Sigmoid colon (tissue), 4 donors: ENCODE measurements at regions not wholly inside any gene's neighbourhood (a gene's known extent, or its start where the extent isn't known, plus 50 kb on each side); places are given as distances from the start of the nearest gene placed in this dataset.

Source experiments
- EP300 ChIP-seq, 4 donors: sonication (generic); formaldehyde crosslinking; IDR thresholded peaks; one replicate each; pipeline ENCODE4 v1.6.1; 2017; ENCODE audit warnings: antibody characterized with exemption in 4 of 4
- POLR2A ChIP-seq, 2 donors: fragments of 450-650 bp; IDR thresholded peaks; one replicate each; pipeline ENCODE4 v1.6.1; 2016; ENCODE audit warnings: antibody characterized with exemption in 2 of 2, mild to moderate bottlenecking in 2 of 2, moderate library complexity in 2 of 2
- POLR2AphosphoS5 ChIP-seq, 4 donors: sonication (generic); formaldehyde crosslinking; IDR thresholded peaks; one replicate each; pipeline ENCODE4 v1.6.1; 2017; ENCODE audit warnings: antibody characterized with exemption in 4 of 4
- TF ChIP-seq, protein P1 (sequence below), 4 experiments: fragments of 450-650 bp in 3 of 4; fragments of 200-600 bp in 1 of 4; IDR thresholded peaks; one replicate each; pipeline ENCODE4 v1.5.1; 2016 to 2019; ENCODE audit warnings: antibody characterized with exemption in 4 of 4, mild to moderate bottlenecking in 3 of 4, moderate library complexity in 2 of 4

DNA sequence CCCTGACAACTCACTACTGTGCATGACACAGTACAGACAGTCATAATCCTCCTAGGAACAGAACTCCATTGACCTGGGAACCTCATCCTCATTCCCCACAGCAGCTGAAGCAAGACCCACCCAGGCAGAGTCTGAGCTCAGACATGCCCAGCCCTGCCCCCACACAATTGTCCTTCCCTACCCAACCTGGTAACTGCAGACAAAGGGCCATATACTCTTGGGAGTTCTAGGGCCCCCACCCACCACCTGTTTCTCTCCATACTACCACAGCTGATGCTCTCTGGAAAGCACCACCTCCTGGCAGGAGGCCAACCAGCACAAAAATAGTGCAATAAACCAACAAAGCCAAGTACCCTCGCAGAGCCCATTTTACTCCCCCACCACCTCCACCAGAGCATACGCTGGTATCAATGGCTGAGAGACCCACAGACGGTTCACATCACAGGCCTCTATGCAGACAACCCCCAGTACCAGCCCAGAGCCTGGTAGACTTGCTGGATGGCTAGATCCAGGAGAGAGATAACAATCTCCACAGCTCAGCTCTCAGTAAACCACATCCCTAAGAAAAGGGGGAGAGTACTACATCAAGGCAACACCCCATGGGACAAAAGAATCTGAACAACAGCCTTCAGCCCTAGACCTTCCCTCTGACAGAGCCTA is 159.7 kb upstream of the CXADR start:
- no peak for TF ChIP-seq POLR2A (IDR thresholded peaks at IDR 0.05)
- TF ChIP-seq POLR2AphosphoS5 (IDR thresholded peaks at IDR 0.05), result no peak
- TF ChIP-seq, protein P1, sequence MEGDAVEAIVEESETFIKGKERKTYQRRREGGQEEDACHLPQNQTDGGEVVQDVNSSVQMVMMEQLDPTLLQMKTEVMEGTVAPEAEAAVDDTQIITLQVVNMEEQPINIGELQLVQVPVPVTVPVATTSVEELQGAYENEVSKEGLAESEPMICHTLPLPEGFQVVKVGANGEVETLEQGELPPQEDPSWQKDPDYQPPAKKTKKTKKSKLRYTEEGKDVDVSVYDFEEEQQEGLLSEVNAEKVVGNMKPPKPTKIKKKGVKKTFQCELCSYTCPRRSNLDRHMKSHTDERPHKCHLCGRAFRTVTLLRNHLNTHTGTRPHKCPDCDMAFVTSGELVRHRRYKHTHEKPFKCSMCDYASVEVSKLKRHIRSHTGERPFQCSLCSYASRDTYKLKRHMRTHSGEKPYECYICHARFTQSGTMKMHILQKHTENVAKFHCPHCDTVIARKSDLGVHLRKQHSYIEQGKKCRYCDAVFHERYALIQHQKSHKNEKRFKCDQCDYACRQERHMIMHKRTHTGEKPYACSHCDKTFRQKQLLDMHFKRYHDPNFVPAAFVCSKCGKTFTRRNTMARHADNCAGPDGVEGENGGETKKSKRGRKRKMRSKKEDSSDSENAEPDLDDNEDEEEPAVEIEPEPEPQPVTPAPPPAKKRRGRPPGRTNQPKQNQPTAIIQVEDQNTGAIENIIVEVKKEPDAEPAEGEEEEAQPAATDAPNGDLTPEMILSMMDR (IDR thresholded peaks at IDR 0.05), result no peak
- TF ChIP-seq EP300 (IDR thresholded peaks at IDR 0.05), result no peak
